Astrocyte of the spinal cord (primary cell): ENCODE measurements at regions not wholly inside any gene's neighbourhood (a gene's known extent, or its start where the extent isn't known, plus 50 kb on each side); places are given as distances from the start of the nearest gene placed in this dataset.

Source experiments
- DNase-seq: peaks from one replicate; pipeline ENCODE4 v3.0.0; 2011; ENCODE audit warnings: low read depth, low spot score
- H3K4me3 ChIP-seq: 2 replicates; pipeline ENCODE4 v1.5.1; 2011; ENCODE audit warnings: low read depth, mild to moderate bottlenecking, low read length, moderate library complexity
- CTCF ChIP-seq: IDR thresholded peaks from 2 replicates; pipeline ENCODE4 v1.5.1; 2012; ENCODE audit warnings: low read depth, mild to moderate bottlenecking, low read length, inconsistent platforms
- in situ Hi-C: cut with HindIII; loops from 2 replicates; pipeline ENCODE4 v1.10.0; 2017; ENCODE audit warnings: low sequenced_read_pairs

- no peak overlapping the region for H3K4me3 ChIP-seq
- in situ Hi-C loops: no loop called here
- no peak for DNase-seq
- no peak for TF ChIP-seq CTCF
These were observed 151.2 kb downstream of the CBLN1 start for GRCh38 chr16:49130397-49130796.

GRCh38 chr16:49129935-49130334 lies 151.7 kb downstream of the CBLN1 start:
- in situ Hi-C loops: no loop called here
- no peak overlapping the region for H3K4me3 ChIP-seq
- no peak for DNase-seq
- TF ChIP-seq CTCF: no peak

GRCh38 chr16:49128740-49129139 lies 152.9 kb downstream of the CBLN1 start:
- in situ Hi-C loops: no loop called here
- DNase-seq: no peak
- no peak overlapping the region for H3K4me3 ChIP-seq
- no peak for TF ChIP-seq CTCF

- in situ Hi-C loops: no loop called here
- no peak overlapping the region for H3K4me3 ChIP-seq
- no peak for TF ChIP-seq CTCF
- DNase-seq: no peak
These were observed 154.5 kb downstream of the CBLN1 start for GRCh38 chr16:49127103-49127502.

GRCh38 chr16:49121636-49122035 lies 160.0 kb downstream of the CBLN1 start:
- no peak for DNase-seq
- in situ Hi-C loops: no loop called here
- no peak for TF ChIP-seq CTCF
- H3K4me3 ChIP-seq: no peak overlapping the region

GRCh38 chr16:49120631-49121030 lies 161.0 kb downstream of the CBLN1 start:
- DNase-seq: no peak
- in situ Hi-C loops: no loop called here
- no peak for TF ChIP-seq CTCF
- H3K4me3 ChIP-seq: no peak overlapping the region

GRCh38 chr16:49116873-49117272 lies 164.8 kb downstream of the CBLN1 start:
- H3K4me3 ChIP-seq: no peak overlapping the region
- no peak for TF ChIP-seq CTCF
- in situ Hi-C loops: no loop called here
- no peak for DNase-seq
